ENCODE measurements at regions not wholly inside any gene's neighbourhood (a gene's known extent, or its start where the extent isn't known, plus 50 kb on each side); places are given as distances from the start of the nearest gene placed in this dataset.

DNA sequence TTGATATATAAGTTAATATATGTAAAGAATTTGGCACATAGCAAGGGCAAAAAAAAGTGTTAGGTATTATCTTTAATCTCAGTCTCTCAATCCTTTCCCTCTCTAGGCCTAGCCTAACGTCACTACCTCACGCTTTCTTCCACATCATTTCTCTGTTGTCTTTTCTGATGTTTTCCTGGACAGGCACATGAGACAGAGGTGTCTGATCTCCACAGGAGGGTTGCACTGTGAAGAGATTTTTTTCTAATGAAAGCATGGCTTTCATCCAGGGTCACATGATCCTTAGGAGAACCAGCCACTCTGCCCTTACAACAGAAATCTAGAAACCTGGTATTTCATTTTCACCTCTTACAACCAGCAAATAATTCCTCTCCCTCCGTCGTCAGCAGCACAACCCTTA lies 1268.3 kb downstream of the XPNPEP1 start:
- no peaks in the 10 kb centered on the region for H3K36me3 ChIP-seq (ENCODE audit: control insufficient read depth in 1 of 2, insufficient read depth in 2 of 2, low read length in 1 of 2)
- DNase-seq (no peak), ATAC-seq (ENCODE audit: low FRiP score) (no peak)
- H3K4me1 ChIP-seq (ENCODE audit: control insufficient read depth in 1 of 2, insufficient read depth in 2 of 2, low read length in 2 of 2), result no peaks in the 10 kb centered on the region
- no peak overlapping the region for H3K4me3 ChIP-seq (ENCODE audit: low read length in 2 of 2)
- intact Hi-C loops (cut with DNase I), result no loop called here
- H3K27ac ChIP-seq (ENCODE audit: low read depth in 1 of 2, low read length in 2 of 2), result no peak overlapping the region
- no peaks in the 10 kb centered on the region for H3K27me3 ChIP-seq (ENCODE audit: control insufficient read depth in 1 of 2, insufficient read depth in 2 of 2, low read length in 1 of 2)
- H3K9me3 ChIP-seq (ENCODE audit: control insufficient read depth, low read length), result no peaks in the 10 kb centered on the region
- 73 to 74% methylated on average over 4 of the region's 4 CpGs for WGBS, 2 donors

DNA sequence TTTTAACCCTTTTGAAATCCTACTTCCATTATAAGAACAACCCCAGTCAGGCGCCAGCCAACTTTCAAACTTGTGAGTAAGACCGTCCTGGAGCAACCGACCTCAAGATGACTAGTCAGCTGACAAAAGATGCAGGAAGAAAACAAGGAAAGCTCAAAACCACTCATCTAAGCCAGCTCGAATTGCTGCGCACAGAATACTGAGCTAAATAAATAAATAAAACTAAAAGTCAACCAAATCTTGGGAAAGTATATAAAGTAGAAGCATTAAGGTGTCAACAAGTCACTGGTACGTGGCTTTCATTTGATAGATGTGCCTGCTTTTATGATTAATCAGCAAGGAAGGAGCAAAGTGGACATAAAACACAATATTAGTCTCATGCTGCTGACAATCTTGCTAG lies 1269.8 kb downstream of the XPNPEP1 start:
- Histone ChIP-seq H3K4me1 (ENCODE audit: control insufficient read depth in 1 of 2, insufficient read depth in 2 of 2, low read length in 2 of 2) (no peaks in the 10 kb centered on the region), H3K9me3 (ENCODE audit: control insufficient read depth, low read length) (no peaks in the 10 kb centered on the region), H3K4me3 (ENCODE audit: low read length in 2 of 2) (no peak overlapping the region), H3K27me3 (ENCODE audit: control insufficient read depth in 1 of 2, insufficient read depth in 2 of 2, low read length in 1 of 2) (no peaks in the 10 kb centered on the region), H3K27ac (ENCODE audit: low read depth in 1 of 2, low read length in 2 of 2) (no peak overlapping the region), H3K36me3 (ENCODE audit: control insufficient read depth in 1 of 2, insufficient read depth in 2 of 2, low read length in 1 of 2) (no peaks in the 10 kb centered on the region)
- 22 to 45% methylated on average over 6 of the region's 6 CpGs for WGBS, 2 donors
- DNase-seq (no peak), ATAC-seq (ENCODE audit: low FRiP score) (no peak)
- intact Hi-C loops (cut with DNase I), result no loop called here

- DNase-seq, result no peak
- H3K36me3 ChIP-seq (ENCODE audit: control insufficient read depth in 1 of 2, insufficient read depth in 2 of 2, low read length in 1 of 2), result no peaks in the 10 kb centered on the region
These were observed 1284.3 kb downstream of the XPNPEP1 start for GRCh38 chr10:108639010-108639409.

DNA sequence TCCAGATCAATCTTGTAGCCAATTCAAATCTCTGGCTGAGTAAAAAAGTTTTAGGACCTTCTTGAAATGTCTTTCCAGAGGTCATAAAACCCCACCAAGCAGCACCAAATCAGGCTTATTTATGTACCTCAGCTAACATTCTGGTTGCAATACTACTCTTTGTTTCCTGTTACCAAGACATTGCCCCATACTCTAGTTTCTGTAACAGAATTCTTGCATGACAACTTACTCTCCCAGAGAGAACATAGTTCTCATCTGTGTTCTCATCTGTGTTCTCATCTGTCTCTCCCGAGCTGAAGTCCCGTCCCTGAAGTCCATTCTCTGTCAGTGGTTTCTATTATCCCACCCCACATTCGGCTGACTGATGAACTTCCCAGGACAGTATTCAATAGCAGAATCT lies 1285.1 kb downstream of the XPNPEP1 start:
- ATAC-seq (ENCODE audit: low FRiP score), result no peak

More at GRCh38 chr10:108639010-108639409, 1284.3 kb downstream of the XPNPEP1 start:
- H3K27me3 ChIP-seq (ENCODE audit: control insufficient read depth in 1 of 2, insufficient read depth in 2 of 2, low read length in 1 of 2), result no peaks in the 10 kb centered on the region
- H3K4me3 ChIP-seq (ENCODE audit: low read length in 2 of 2), result no peak overlapping the region
- H3K4me1 ChIP-seq (ENCODE audit: control insufficient read depth in 1 of 2, insufficient read depth in 2 of 2, low read length in 2 of 2), result no peaks in the 10 kb centered on the region
- 75 to 77% methylated on average over 5 of the region's 5 CpGs for WGBS, 2 donors
- ATAC-seq (ENCODE audit: low FRiP score), result no peak
- H3K27ac ChIP-seq (ENCODE audit: low read depth in 1 of 2, low read length in 2 of 2), result no peak overlapping the region
- H3K9me3 ChIP-seq (ENCODE audit: control insufficient read depth, low read length), result no peaks in the 10 kb centered on the region
- intact Hi-C loops (cut with DNase I), result no loop called here

GRCh38 chr10:108633046-108633445 lies 1290.3 kb downstream of the XPNPEP1 start:
- Histone ChIP-seq H3K4me3 (ENCODE audit: low read length in 2 of 2) (no peak overlapping the region), H3K36me3 (ENCODE audit: control insufficient read depth in 1 of 2, insufficient read depth in 2 of 2, low read length in 1 of 2) (no peaks in the 10 kb centered on the region), H3K27me3 (ENCODE audit: control insufficient read depth in 1 of 2, insufficient read depth in 2 of 2, low read length in 1 of 2) (no peaks in the 10 kb centered on the region), H3K4me1 (ENCODE audit: control insufficient read depth in 1 of 2, insufficient read depth in 2 of 2, low read length in 2 of 2) (no peaks in the 10 kb centered on the region), H3K27ac (ENCODE audit: low read depth in 1 of 2, low read length in 2 of 2) (no peak overlapping the region), H3K9me3 (ENCODE audit: control insufficient read depth, low read length) (no peaks in the 10 kb centered on the region)
- 65% methylated on average over 2 of the region's 2 CpGs for WGBS, 2 donors
- ATAC-seq (ENCODE audit: low FRiP score) (no peak), DNase-seq (no peak)
- intact Hi-C loops (cut with DNase I), result no loop called here

More for the DNA sequence above, 1285.1 kb downstream of the XPNPEP1 start:
- intact Hi-C loops (cut with DNase I), result no loop called here
- no peaks in the 10 kb centered on the region for H3K27me3 ChIP-seq (ENCODE audit: control insufficient read depth in 1 of 2, insufficient read depth in 2 of 2, low read length in 1 of 2)
- no peaks in the 10 kb centered on the region for H3K9me3 ChIP-seq (ENCODE audit: control insufficient read depth, low read length)
- no peak for DNase-seq
- H3K4me1 ChIP-seq (ENCODE audit: control insufficient read depth in 1 of 2, insufficient read depth in 2 of 2, low read length in 2 of 2), result no peaks in the 10 kb centered on the region
- H3K36me3 ChIP-seq (ENCODE audit: control insufficient read depth in 1 of 2, insufficient read depth in 2 of 2, low read length in 1 of 2), result no peaks in the 10 kb centered on the region
- no peak overlapping the region for H3K27ac ChIP-seq (ENCODE audit: low read depth in 1 of 2, low read length in 2 of 2)
- 69 to 74% methylated on average over 3 of the region's 3 CpGs for WGBS, 2 donors
- H3K4me3 ChIP-seq (ENCODE audit: low read length in 2 of 2), result no peak overlapping the region

DNA sequence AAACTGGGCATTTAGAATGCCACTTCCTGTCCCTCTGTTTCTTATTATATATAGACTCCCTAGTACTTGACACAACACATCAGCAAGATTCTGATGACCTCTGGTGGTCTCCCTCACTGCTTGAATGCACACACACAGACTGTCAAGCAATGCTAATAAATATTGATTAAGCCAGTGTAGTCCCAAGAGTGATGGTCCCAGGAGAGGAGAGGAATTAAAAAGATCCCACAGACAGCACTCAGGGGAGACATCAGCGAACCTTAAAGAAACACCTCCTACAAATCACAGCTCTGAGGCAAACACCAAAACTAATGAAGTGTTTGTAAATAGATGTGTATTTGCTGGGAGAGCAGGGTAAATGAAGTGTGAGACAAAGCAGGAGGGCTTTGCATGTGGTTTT lies 1291.2 kb downstream of the XPNPEP1 start:
- 24 to 37% methylated on average over 1 of the region's 1 CpG for WGBS, 2 donors
- H3K9me3 ChIP-seq (ENCODE audit: control insufficient read depth, low read length), result no peaks in the 10 kb centered on the region
- H3K4me1 ChIP-seq (ENCODE audit: control insufficient read depth in 1 of 2, insufficient read depth in 2 of 2, low read length in 2 of 2), result no peaks in the 10 kb centered on the region
- no peak for DNase-seq
- intact Hi-C loops (cut with DNase I), result no loop called here
- no peak overlapping the region for H3K4me3 ChIP-seq (ENCODE audit: low read length in 2 of 2)
- no peak for ATAC-seq (ENCODE audit: low FRiP score)
- H3K27me3 ChIP-seq (ENCODE audit: control insufficient read depth in 1 of 2, insufficient read depth in 2 of 2, low read length in 1 of 2), result no peaks in the 10 kb centered on the region
- no peak overlapping the region for H3K27ac ChIP-seq (ENCODE audit: low read depth in 1 of 2, low read length in 2 of 2)
- H3K36me3 ChIP-seq (ENCODE audit: control insufficient read depth in 1 of 2, insufficient read depth in 2 of 2, low read length in 1 of 2), result no peaks in the 10 kb centered on the region

GRCh38 chr10:108631332-108631731 lies 1292.0 kb downstream of the XPNPEP1 start:
- no peaks in the 10 kb centered on the region for H3K36me3 ChIP-seq (ENCODE audit: control insufficient read depth in 1 of 2, insufficient read depth in 2 of 2, low read length in 1 of 2)
- no peak overlapping the region for H3K4me3 ChIP-seq (ENCODE audit: low read length in 2 of 2)
- 44 to 52% methylated on average over 2 of the region's 2 CpGs for WGBS, 2 donors
- ATAC-seq (ENCODE audit: low FRiP score) (no peak), DNase-seq (no peak)
- H3K27ac ChIP-seq (ENCODE audit: low read depth in 1 of 2, low read length in 2 of 2), result no peak overlapping the region
- H3K9me3 ChIP-seq (ENCODE audit: control insufficient read depth, low read length), result no peaks in the 10 kb centered on the region
- intact Hi-C loops (cut with DNase I), result no loop called here
- no peaks in the 10 kb centered on the region for H3K4me1 ChIP-seq (ENCODE audit: control insufficient read depth in 1 of 2, insufficient read depth in 2 of 2, low read length in 2 of 2)
- no peaks in the 10 kb centered on the region for H3K27me3 ChIP-seq (ENCODE audit: control insufficient read depth in 1 of 2, insufficient read depth in 2 of 2, low read length in 1 of 2)

GRCh38 chr10:108629834-108630233 lies 1293.5 kb downstream of the XPNPEP1 start:
- Histone ChIP-seq H3K36me3 (ENCODE audit: control insufficient read depth in 1 of 2, insufficient read depth in 2 of 2, low read length in 1 of 2) (no peaks in the 10 kb centered on the region), H3K9me3 (ENCODE audit: control insufficient read depth, low read length) (no peaks in the 10 kb centered on the region), H3K27ac (ENCODE audit: low read depth in 1 of 2, low read length in 2 of 2) (no peak overlapping the region), H3K27me3 (ENCODE audit: control insufficient read depth in 1 of 2, insufficient read depth in 2 of 2, low read length in 1 of 2) (no peaks in the 10 kb centered on the region), H3K4me3 (ENCODE audit: low read length in 2 of 2) (no peak overlapping the region), H3K4me1 (ENCODE audit: control insufficient read depth in 1 of 2, insufficient read depth in 2 of 2, low read length in 2 of 2) (no peaks in the 10 kb centered on the region)
- DNase-seq, result no peak
- intact Hi-C loops (cut with DNase I), result no loop called here
- ATAC-seq (ENCODE audit: low FRiP score), result no peak
- 36 to 46% methylated on average over 3 of the region's 3 CpGs for WGBS, 2 donors

- 44 to 55% methylated on average over 1 of the region's 1 CpG for WGBS, 2 donors
- no peaks in the 10 kb centered on the region for H3K36me3 ChIP-seq (ENCODE audit: control insufficient read depth in 1 of 2, insufficient read depth in 2 of 2, low read length in 1 of 2)
These were observed 1299.3 kb downstream of the XPNPEP1 start for GRCh38 chr10:108624052-108624451.

More at GRCh38 chr10:108624052-108624451, 1299.3 kb downstream of the XPNPEP1 start:
- intact Hi-C loops (cut with DNase I), result no loop called here
- Histone ChIP-seq H3K4me1 (ENCODE audit: control insufficient read depth in 1 of 2, insufficient read depth in 2 of 2, low read length in 2 of 2) (no peaks in the 10 kb centered on the region), H3K27ac (ENCODE audit: low read depth in 1 of 2, low read length in 2 of 2) (no peak overlapping the region), H3K4me3 (ENCODE audit: low read length in 2 of 2) (no peak overlapping the region), H3K9me3 (ENCODE audit: control insufficient read depth, low read length) (no peaks in the 10 kb centered on the region), H3K27me3 (ENCODE audit: control insufficient read depth in 1 of 2, insufficient read depth in 2 of 2, low read length in 1 of 2) (no peaks in the 10 kb centered on the region)
- no peak for DNase-seq
- ATAC-seq (ENCODE audit: low FRiP score), result no peak
